Heart right ventricle (tissue), 16 donors: ENCODE measurements at regions not wholly inside any gene's neighbourhood (a gene's known extent, or its start where the extent isn't known, plus 50 kb on each side); places are given as distances from the start of the nearest gene placed in this dataset.

ENCODE experiments used
- ATAC-seq, 8 donors: fragments of 200-7000 bp; cut with Tn5 transposase; one replicate each; pipeline ENCODE4 v1.9.1; 2020; ENCODE audit warnings: mild to moderate bottlenecking in 8 of 8, moderate library complexity in 8 of 8, moderate number of reproducible peaks in 1 of 8
- DNase-seq, 2 donors: peaks; one replicate each; pipeline ENCODE4 v3.0.0-alpha.2; 2020
- H3K27ac ChIP-seq, 10 donors: fragments of 200-600 bp; sonication (generic) in 2 of 10; one replicate each; pipeline versions ENCODE4 v1.5.0 to v1.8.0; 2020 to 2022; ENCODE audit warnings: mild to moderate bottlenecking in 3 of 10
- H3K27me3 ChIP-seq, 7 donors: fragments of 200-600 bp; one replicate each; pipeline ENCODE4 v1.8.0; 2021 to 2022; ENCODE audit warnings: mild to moderate bottlenecking in 2 of 7
- H3K36me3 ChIP-seq, 9 donors: fragments of 200-600 bp; sonication (generic) in 1 of 9; one replicate each; pipeline versions ENCODE4 v1.5.0 to v1.8.0; 2020 to 2022; ENCODE audit warnings: mild to moderate bottlenecking in 2 of 9
- H3K4me1 ChIP-seq, 9 donors: fragments of 200-600 bp; sonication (generic) in 1 of 9; one replicate each; pipeline versions ENCODE4 v1.5.0 to v1.8.0; 2020 to 2022; ENCODE audit warnings: mild to moderate bottlenecking in 4 of 9
- H3K4me3 ChIP-seq, 10 donors: fragments of 200-600 bp; sonication (generic) in 2 of 10; one replicate each; pipeline versions ENCODE4 v1.5.0 to v1.8.0; 2020 to 2022; ENCODE audit warnings: mild to moderate bottlenecking in 7 of 10, moderate library complexity in 2 of 10
- H3K9me3 ChIP-seq, 11 donors: fragments of 200-600 bp in 10 of 11; sonication (generic) in 2 of 11; one replicate each; pipeline versions ENCODE4 v1.5.0 to v1.8.0; 2013 to 2022; ENCODE audit warnings: mild to moderate bottlenecking in 2 of 11, control low read depth in 1 of 11, moderate library complexity in 1 of 11
- CTCF ChIP-seq, 9 donors: fragments of 200-600 bp; sonication (generic) in 2 of 9; IDR thresholded peaks; one replicate each; pipeline versions ENCODE4 v1.5.0 to v1.8.0; 2021 to 2022; ENCODE audit warnings: antibody characterized with exemption in 9 of 9, mild to moderate bottlenecking in 5 of 9, moderate library complexity in 1 of 9
- WGBS, 2 donors: extraction: QIAGEN DNeasy Blood & Tissue Kit; methylation state at CpG; one replicate each; pipeline ENCODE4 v1.1.7; 2013; ENCODE audit warnings: inconsistent platforms in 1 of 2; 5-methylcytosine and 5-hydroxymethylcytosine counted together
- intact Hi-C, 10 donors: fragments of 100-400 bp; cut with DNase I; formaldehyde crosslinking; loops; one replicate each; pipeline versions ENCODE4 v1.11.1 to v1.14.2; 2022
- donor health status: Arrhythmogenic right ventricular cardiomyopathy.
- donor health status: ischemic (EF 13 %, LVEDD 7.1; RV severe dilation, severe dysfunction).
- donor health status: healthy with polysubstance abuse.
- donor health status: DM: no; HTN: yes; CAD: no.
- donor health status: DM: no; HTN: no; CAD: no.
- donor health status: ischemic (EF 25% LVEDD 6.9; RV normal size, moderate dysfunction).
- donor health status: ischemic (EF 25% LVEDD 5.7; RV mildly dilated, moderate dysfunction).
- donor health status: healthy.
- donor health status: DM: yes; HTN: yes; CAD: no.
- donor health status: Ischemic cardiomyopathy.
- donor health status: ischemic (EF 35%, LVEDD 5.7; RV mildly dilated, moderate dysfunction).
- donor health status: nonischemic (EF 11% LVEDD 7.7; RV severe dilation, severe dysfunction).
- donor health status: DM: yes; HTN: yes; CAD: no.
- donor health status: PGD.
- donor health status: ischemic (EF 29% LVEDD 5.4; RV normal size, mild dysfunction).
- donor health status: nonischemic (EF 23%, LVEDD 6.1; RV moderate dilation, normal function).

- no peak for TF ChIP-seq CTCF (IDR thresholded peaks at IDR 0.05)
- no peaks in the 10 kb centered on the region for H3K4me1 ChIP-seq
- intact Hi-C loops, result no loop called here
- WGBS, 2 donors, result 80 to 82% methylated on average over 4 of the region's 4 CpGs
- no peaks in the 10 kb centered on the region for H3K27me3 ChIP-seq
- no peak overlapping the region for H3K4me3 ChIP-seq
- H3K9me3 ChIP-seq, result peaks cover 0 to 22% (median 0%) of the 10 kb centered on the region in 11 donors
- no peak overlapping the region for H3K27ac ChIP-seq
- DNase-seq (no peak), ATAC-seq (no peak)
- no peaks in the 10 kb centered on the region for H3K36me3 ChIP-seq
These were observed 138.0 kb upstream of the THY1 start for GRCh38 chr11:119560961-119561360.

GRCh38 chr11:119560291-119560690 is 137.3 kb upstream of the THY1 start:
- intact Hi-C loops, result no loop called here
- Histone ChIP-seq H3K4me1 (no peaks in the 10 kb centered on the region), H3K4me3 (no peak overlapping the region), H3K27me3 (no peaks in the 10 kb centered on the region), H3K36me3 (no peaks in the 10 kb centered on the region), H3K9me3 (peaks cover 0 to 22% (median 0%) of the 10 kb centered on the region in 11 donors), H3K27ac (no peak overlapping the region)
- no peak for DNase-seq
- ATAC-seq, result no peak
- 75 to 82% methylated on average over 6 of the region's 6 CpGs for WGBS, 2 donors
- TF ChIP-seq CTCF (IDR thresholded peaks at IDR 0.05), result no peak

DNA sequence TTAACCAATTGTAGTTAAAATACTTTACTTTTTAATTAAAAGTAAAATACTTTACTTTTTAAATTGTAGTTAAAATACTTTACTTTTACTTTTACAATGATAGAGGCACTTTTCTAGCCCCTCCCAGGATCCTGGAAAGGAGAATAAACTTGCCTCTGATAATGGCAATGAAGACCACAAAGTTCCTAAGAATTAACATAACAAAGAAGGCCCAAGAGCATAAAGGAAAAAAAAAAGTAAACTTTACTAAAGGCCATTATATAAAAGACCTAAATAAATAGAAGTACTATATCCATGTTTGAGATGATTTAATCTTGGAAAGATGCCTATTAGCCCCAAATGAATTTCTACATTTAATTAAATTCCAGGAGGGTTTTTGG is 129.1 kb upstream of the THY1 start:
- no peaks in the 10 kb centered on the region for H3K36me3 ChIP-seq
- H3K4me3 ChIP-seq, result no peak overlapping the region
- no peaks in the 10 kb centered on the region for H3K27me3 ChIP-seq
- no peak overlapping the region for H3K27ac ChIP-seq
- ATAC-seq, result no peak
- H3K4me1 ChIP-seq, result no peaks in the 10 kb centered on the region
- no peak for TF ChIP-seq CTCF (IDR thresholded peaks at IDR 0.05)
- DNase-seq, result no peak
- intact Hi-C loops, result no loop called here
- peaks cover 0 to 20% (median 0%) of the 10 kb centered on the region in 11 donors for H3K9me3 ChIP-seq

- ATAC-seq (no peak), DNase-seq (no peak)
- peaks cover 0 to 20% (median 0%) of the 10 kb centered on the region in 11 donors for H3K9me3 ChIP-seq
- 47 to 58% methylated on average over 5 of the region's 5 CpGs for WGBS, 2 donors
- no peak overlapping the region for H3K27ac ChIP-seq
- intact Hi-C loops, result no loop called here
- H3K27me3 ChIP-seq, result no peaks in the 10 kb centered on the region
- no peaks in the 10 kb centered on the region for H3K4me1 ChIP-seq
- no peaks in the 10 kb centered on the region for H3K36me3 ChIP-seq
- H3K4me3 ChIP-seq, result no peak overlapping the region
- TF ChIP-seq CTCF (IDR thresholded peaks at IDR 0.05), result no peak
These were observed 128.6 kb upstream of the THY1 start for GRCh38 chr11:119551420-119552105.
